Glomerular endothelial cell (primary cell): ENCODE measurements at regions not wholly inside any gene's neighbourhood (a gene's known extent, or its start where the extent isn't known, plus 50 kb on each side); places are given as distances from the start of the nearest gene placed in this dataset.

Source experiments
- DNase-seq: peaks from one replicate; pipeline ENCODE4 v3.0.0-alpha.2; 2011; ENCODE audit warnings: low read depth, low spot score; ENCODE audit errors: extremely low read depth

GRCh38 chr12:91974541-91975085, 171.0 kb downstream of the BTG1 start:
- no peak for DNase-seq

- no peak for DNase-seq
Measured at GRCh38 chr12:91973813-91974212, 171.8 kb downstream of the BTG1 start.

DNA sequence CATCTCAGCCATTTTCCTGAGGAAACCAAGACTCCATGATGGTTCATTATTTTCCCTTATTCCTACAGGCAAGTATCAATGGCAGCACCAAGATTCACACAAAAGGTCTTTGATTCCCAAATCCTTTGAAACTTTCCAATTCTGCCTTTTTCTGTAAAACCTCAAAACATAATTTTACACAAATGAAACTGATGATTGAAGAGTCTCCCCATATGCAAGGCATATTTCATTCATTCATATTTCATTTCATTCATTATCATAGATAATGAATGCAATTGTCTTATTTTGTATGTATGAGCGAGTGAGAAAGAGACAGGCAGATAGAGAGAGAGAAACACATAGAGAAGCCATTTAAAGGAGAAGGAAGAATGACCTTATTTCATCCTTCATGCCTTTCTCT, 172.8 kb downstream of the BTG1 start:
- no peak for DNase-seq

GRCh38 chr12:91968777-91969171, 176.9 kb downstream of the BTG1 start:
- DNase-seq = no peak

DNA sequence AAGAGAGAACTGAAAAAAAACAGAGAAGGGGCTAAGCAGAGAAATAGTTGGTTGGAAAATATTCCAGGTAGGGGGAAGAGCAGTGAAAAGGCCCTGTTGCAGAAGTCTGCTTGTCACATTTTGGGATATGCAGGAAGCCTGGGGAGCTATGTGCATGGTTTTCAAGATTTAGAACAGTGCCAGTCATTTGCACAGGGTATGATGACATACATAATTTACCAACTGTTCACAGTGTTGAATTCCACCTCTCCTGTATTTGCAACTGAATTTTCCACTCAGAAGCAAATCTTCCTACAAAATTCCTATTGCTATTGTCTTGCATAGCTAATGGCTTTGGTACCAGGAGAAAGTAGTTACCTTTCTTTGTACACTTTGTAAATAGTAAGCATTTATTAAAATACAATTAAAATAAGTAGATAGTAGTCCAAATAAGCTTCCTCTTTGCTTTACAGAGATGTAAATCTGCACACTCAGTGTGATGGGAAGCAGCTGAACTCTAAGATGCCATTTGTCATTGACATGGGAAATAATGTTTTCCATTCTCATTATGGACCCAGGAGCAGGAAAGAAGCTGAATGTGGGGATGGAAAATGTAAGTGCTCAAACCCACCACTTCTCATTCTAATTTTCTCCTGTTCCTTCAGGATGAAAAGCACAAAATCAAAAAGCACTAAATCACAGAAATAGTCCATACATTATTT, 177.4 kb downstream of the BTG1 start:
- DNase-seq = no peak

DNA sequence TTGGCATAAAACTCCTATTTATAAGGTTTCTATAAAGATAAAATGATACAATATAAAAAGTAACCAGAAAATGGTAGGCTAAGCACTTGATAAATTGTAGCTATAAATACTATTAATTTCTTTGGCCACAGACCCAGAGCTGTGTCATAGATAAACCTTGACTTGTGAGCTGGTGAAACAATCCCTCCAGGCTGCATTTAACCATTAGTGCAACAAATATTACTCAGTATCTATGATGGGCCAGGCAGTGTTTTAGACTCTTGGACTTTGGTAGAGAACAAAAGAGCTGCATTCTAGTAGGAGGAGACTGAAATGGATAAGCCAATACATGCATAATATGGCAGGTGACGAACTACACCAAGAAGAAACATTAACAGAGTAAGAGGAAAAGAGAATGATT, 178.1 kb downstream of the BTG1 start:
- no peak for DNase-seq

GRCh38 chr12:91965781-91966180, 179.9 kb downstream of the BTG1 start:
- no peak for DNase-seq

GRCh38 chr12:91964501-91964900, 181.1 kb downstream of the BTG1 start:
- DNase-seq = no peak

- no peak for DNase-seq
Measured at GRCh38 chr12:91959220-91959619, 186.4 kb downstream of the BTG1 start.

DNA sequence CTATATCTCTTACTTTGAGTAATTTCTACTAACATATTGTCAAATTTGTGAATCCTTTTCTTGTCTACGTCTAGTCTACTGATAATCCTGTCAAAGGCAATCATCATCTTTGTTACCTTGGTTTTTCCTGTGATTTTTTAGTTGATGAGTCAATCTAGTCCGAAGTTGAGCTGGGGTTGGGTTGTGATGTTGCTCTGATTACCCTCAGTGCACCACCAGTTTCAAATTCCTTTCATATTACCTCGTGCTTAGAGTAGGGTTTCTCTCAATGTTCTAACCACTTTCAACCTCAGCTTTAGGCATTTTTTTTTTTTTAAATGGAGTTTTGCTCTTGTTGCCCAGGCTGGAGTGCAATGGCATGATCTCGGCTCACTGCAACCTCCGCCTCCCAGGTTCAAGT, 186.8 kb downstream of the BTG1 start:
- DNase-seq = no peak

DNA sequence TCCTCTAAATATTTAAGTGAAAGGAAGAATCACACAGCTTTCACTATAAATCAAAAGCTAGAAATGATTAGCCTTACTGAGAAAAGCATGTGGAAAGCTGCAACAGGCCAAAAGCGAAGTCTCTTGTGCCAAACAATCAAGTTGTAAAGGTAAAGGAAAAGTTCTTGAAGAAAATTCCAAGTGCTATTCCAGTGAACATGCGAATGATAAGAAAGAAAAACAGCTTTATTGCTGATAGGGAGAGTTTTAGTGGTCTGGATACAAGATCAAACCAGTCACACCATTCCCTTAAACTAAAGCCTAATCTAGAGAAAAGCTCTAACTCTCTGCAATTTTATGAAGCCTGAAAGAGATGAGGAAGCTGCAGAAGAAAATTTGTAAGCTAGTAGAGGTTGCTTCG, 190.9 kb downstream of the BTG1 start:
- DNase-seq = no peak

DNA sequence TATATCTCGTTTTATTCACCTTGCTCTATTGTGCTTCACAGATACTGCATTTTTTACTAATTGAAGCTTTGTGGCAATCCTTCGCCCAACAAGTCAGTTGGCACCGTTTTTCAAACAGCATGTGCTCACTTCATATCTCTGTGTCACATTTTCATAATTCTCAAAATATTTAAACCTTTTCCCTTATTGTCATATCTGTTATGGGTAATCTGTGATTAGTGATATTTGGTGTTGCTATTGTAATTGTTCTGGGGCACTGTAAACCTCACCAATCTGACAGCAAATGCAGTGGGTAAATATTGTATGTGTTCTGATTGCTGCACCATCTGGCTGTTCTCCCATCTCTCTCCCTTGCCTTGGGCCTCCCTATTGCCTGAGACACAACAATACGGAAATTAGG, 191.3 kb downstream of the BTG1 start:
- no peak for DNase-seq

GRCh38 chr12:91952916-91953315, 192.7 kb downstream of the BTG1 start:
- DNase-seq = no peak

- DNase-seq = no peak
Measured at GRCh38 chr12:91951571-91951970, 194.1 kb downstream of the BTG1 start.

DNA sequence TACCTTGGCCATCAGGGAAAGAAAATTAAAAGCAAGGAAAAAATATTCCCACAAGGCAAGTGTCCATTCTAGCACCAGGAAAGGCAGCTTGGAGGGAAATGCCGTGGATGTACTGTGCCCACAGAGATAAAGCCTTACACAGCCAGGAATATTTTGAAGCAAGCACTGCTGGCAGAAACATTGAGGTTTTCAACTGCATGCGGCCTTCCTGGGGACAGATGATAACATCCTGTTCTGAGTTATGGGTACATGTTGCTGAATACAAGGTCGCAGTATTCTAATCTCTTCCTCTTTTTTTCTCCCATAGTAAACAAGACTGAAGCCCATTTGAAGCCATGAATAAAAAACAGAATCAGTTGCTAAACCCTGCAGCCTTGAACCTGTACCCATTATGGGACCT, 197.1 kb downstream of the BTG1 start:
- no peak for DNase-seq

GRCh38 chr12:91947459-91947858, 198.2 kb downstream of the BTG1 start:
- DNase-seq = no peak

DNA sequence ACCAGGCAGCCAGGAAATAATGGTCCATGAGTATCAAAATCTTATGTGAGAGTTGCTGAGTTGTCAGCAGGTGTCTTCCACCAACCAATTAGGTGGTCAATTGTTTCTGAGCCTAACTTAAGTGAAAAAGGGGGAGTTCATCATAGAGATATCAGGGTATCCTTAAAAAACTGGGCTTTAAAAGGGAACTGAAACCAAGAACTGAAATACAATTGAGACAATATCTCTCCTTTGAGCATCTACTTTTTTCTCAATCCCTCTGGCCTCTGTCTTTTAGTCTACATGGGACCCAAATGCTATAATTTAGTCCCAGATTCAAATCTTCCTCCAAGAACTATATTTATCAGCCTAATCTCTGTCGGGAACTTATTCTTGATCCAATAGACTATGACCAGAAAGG, 201.0 kb downstream of the BTG1 start:
- DNase-seq = no peak

- DNase-seq = no peak
Measured at GRCh38 chr12:91940826-91941570, 204.6 kb downstream of the BTG1 start.

- DNase-seq = no peak
Measured at GRCh38 chr12:91940322-91940721, 205.3 kb downstream of the BTG1 start.

DNA sequence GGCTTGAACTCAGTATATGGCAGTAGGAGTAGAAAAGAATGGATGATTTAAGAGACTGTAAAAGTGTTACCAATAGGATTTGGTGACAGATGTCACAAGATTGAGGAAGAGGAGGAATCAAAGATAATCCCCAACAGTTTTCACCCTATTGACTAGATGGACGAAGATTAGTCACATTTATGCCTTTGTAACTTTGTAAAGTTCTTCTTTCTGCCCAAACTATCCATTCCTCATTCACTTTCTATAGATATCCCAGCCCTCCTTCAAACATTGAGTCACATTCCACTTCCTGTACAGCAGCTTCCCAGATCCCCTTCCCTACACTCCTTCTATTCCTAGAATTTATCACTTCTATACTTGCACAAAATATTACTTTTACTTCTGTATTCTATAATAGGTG, 207.9 kb downstream of the BTG1 start:
- DNase-seq = no peak

- DNase-seq = no peak
Measured at GRCh38 chr12:91937009-91937408, 208.6 kb downstream of the BTG1 start.

DNA sequence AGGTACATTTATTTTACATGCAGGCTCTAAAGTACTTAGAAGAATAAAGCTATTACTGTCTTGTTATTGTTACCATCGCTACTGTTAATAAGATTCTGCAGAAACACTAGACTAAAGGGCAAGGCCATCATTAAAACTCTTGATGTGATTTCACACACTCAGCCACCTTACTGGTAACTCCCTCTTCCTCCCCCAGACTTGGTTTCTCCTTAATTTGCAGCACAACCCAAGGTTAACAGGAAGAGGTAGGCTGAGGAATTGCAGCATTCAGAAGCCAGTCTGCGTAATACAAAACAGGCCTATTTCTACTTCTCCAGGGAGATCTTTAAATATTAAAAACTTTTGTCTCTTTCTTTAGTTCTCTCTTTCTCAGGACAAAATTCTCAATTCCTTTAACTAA, 210.3 kb downstream of the BTG1 start:
- DNase-seq = no peak
